NCI-H510A treated with DMSO at 0.1 percent for 48 hours (cell line): ENCODE measurements at regions not wholly inside any gene's neighbourhood (a gene's known extent, or its start where the extent isn't known, plus 50 kb on each side); places are given as distances from the start of the nearest gene placed in this dataset.
A peak's percentile ranks its signal among the peaks of the same experiment; 100 is the strongest.
"Not testable (repeated sequence)": the region's sequence is repeated elsewhere in the genome, so short reads cannot be mapped to it uniquely, and the experiment has no call there.

Experiments used
- DNase-seq: peaks from one replicate; lab custom pipeline; 2025; lab: John Stamatoyannopoulos, UW

- DNase-seq: no peak
These were observed 85.2 kb upstream of the NDUFV2 start for GRCh38 chr18:9017167-9017904.

- DNase-seq: no peak
These were observed 84.6 kb upstream of the NDUFV2 start for GRCh38 chr18:9017905-9018227.

- no peak for DNase-seq
These were observed 83.4 kb upstream of the NDUFV2 start for GRCh38 chr18:9019135-9019534.

DNA sequence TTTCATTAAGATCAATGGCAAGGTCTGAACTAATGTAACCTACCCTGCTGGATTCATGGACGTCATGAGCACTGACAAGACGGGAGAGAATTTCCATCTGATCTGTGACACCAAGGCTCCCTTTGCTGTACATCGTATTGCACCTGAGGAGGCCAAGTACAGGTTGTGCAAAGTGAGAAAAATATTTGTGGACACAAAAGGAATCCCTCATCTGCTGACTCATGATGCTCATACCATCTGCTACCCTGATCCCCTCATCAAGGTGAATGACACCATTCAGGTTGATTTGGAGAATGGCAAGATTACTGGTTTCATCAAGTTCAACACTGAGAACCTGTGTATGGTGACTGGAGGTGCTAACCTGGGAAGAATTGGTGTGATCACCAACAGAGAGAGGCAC lies 82.3 kb upstream of the NDUFV2 start:
- DNase-seq: no peak

- DNase-seq: no peak
These were observed 81.0 kb upstream of the NDUFV2 start for GRCh38 chr18:9021458-9021857.

DNA sequence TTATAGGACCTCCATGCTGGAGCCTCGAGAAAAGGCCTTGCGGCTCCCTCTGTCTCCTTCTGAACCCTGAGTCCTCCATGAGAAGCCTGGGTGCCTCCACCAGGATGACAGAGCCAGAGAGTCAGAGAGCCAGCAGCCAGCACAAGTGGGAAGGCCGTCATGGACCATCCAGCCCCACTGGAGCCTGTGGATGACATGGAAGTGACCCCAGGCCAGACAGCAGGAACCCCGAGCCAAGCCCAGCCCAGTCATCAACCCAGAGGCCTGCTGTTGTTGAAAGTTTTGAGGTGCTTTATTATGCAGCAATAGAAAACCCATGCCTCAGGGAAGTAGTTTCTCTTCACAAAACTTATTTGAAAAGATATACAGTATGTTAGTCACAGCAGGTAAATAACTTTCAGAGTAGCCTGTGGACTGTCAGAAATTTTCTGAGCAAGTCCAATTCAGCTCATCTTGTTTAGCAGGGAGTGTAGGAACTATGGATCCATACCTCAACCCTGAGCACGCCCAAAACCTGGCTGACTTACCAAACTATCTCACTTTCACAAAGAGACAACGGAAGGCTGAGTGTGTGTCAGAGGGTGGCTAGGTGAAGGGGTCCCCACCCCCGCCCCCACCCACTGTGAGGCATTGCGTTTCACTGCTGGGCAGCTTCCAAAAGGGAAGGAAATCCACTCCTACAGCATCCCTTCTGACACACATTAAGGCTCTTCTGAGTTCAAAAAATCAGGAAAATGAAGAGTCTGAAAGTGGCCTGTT lies 79.9 kb upstream of the NDUFV2 start:
- no peak for DNase-seq

DNA sequence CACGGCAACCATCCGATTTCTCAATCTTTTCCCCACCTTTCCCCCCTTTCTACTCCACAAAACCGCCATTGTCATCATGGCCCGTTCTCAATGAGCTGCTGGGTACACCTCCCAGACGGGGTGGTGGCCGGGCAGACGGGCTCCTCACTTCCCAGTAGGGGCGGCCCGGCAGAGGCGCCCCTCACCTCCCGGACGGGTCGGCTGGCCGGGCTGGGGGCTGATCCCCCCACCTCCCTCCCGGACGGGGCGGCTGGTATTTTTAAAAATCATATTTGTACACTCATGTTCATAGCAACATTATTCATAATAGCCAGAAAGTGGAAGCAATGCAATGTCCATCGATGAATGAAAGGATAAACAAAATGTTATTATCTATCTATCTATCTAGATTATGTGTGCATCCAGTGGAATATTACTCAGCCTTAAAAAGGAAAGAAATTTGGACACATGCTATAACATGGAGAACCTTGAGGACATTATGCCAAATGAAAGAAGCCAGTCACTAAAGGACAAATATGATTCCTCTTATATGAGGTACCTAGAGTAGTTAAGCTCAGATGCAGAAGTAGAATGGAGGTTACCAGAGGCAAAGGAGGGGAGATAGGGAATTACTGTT lies 78.4 kb upstream of the NDUFV2 start:
- DNase-seq: not testable (repeated sequence)

GRCh38 chr18:9025091-9025838 lies 77.2 kb upstream of the NDUFV2 start:
- peak; percentile 34 for DNase-seq

- DNase-seq: no peak
These were observed 73.4 kb upstream of the NDUFV2 start for GRCh38 chr18:9029131-9029530.

DNA sequence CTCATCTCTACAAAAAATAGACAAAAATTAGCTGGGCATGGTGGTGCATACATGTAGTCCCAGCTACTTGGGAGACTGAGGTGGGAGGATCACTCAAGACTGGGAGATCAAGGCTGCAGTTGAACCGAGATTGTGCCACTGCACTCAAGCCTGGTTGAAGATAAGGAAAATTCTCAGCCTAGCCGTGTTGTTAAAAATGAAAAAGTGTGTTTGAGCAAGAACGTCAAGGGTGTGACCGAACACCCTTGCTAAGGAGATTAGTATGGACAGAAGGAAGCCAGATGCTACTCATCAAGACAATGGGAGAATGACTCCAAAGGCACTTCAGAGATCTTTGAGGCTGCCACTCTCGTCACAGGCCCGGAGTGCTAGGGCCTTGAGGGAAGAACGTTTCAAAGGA lies 70.0 kb upstream of the NDUFV2 start:
- no peak for DNase-seq

DNA sequence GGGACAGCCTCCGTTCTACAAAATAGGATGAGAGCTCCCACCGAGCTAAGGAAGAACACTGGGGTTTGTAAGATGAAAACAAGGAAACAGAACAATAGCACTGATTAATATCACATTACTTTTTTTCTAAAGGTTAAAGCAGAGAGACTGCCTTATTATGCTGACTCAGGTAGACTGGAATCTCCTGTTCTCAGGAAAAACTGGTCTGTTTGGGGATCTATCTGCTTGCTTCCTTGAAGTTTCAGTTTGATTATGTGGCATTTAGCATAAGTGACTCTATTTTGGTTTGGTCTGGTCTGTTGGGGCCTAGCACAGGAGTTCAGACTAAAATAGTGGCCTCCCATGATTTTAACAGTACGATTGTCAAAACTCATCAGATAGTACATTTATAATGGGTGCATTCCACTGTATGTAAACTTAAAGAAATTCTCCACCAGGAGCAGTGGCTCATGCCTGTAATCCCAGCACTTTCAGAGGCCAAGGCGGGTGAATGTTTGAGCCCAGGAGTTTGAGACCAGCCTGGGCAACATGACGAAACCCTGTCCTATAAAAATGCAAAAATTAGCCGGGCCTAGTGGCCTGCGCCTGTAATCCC lies 64.1 kb upstream of the NDUFV2 start:
- DNase-seq: no peak

GRCh38 chr18:9039441-9040071 lies 62.9 kb upstream of the NDUFV2 start:
- DNase-seq: no peak

DNA sequence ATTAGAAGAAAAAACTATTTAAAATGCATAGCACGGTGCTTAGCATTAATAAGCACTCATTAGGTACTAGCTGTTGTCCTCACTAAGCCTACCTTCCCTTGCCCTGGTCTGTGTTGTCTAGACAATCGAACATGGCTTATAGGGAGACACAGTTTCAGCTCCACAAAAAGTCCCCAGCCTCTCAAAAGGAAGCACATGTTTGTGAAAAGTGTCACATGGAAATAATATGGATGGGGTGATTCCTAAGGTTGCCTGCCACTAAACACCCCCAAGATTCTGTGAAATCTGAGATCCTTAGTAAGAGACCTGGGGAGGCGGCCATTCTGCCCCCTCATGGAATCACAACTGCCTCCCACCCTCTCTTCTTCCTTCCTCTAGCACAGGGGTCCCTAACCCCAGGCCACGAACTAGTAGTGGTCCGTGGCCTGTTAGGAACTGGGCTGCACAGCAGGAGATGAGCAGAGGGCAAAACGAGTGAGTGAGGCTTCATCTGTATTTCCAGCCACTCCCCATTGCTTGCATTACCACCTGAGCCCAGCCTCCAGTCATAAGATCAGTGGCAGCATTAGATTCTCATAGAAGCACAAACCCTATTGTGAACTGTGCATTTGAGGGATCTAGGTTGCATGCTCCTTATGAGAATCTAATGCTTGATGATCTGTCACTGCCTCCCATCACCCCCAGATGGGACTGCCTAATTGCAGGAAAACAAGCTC lies 59.6 kb upstream of the NDUFV2 start:
- no peak for DNase-seq

GRCh38 chr18:9043581-9043980 lies 58.9 kb upstream of the NDUFV2 start:
- DNase-seq: no peak

DNA sequence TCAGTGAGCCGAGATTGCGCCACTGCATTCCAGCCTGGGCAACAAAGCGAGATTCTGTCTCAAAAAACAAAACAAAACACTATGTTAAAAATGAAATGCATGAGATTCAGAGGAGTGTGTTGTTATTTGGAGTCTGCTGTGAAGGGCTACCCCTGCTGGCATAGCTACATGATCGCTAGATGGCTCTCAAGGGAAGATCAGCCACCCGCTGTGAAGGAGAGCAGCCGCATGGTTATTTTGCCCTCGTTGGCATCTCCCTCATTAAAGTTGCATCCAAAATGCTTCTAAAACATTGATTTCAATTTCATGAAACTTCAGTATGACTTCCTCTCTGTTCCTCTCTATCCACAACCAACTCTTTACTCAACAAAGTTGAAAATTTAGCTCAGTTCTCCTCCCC lies 54.8 kb upstream of the NDUFV2 start:
- no peak for DNase-seq

DNA sequence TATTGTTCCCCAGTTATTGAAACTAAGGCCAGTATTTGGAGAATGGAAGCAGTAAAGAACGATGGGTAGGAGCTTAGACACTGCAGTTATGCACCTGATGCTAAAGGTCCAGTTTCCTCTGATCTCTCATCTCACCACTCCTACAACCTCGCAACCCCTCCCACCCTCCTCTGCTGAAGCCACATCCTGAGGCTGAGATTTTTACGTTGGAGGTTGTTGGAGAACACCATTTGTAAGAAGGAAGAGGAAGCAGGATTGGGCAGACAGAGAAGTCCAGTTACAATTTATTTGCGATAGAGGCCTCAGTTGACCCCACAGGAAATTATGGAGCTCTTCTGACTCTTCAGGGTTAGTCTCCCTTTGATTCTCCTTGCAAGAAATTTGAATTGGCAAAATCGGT lies 54.3 kb upstream of the NDUFV2 start:
- DNase-seq: no peak

DNA sequence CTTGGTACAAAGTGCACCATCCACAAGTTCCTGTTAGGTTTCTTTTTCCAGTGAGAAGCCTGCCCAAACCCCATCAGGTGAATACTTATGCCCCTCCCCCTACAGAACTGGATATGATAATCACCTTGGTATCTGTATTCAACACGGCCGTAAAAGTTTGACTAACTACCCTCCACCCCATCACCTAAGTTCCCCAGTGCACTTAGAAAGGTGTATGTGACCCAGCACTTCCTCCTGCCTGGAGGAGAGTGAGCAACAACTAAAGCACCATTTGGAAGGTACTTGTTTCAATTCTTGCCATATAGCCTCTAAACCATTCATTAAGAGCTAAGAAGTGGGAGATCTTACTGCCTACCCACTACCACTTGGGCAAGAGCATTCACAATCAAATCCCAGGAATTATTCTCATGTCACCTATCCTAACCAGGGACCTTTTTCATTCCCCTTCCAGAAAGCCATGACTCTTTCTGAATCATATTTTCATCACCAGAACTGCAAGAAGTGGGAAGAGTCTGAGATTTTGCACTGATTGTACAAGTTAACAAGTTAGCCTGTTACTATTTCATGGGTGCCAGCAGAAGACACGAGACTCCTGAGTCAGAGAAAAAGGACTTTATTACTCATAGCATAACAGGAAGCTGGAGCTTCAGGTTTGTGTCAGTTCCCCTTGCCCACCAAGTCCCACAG lies 53.5 kb upstream of the NDUFV2 start:
- no peak for DNase-seq

DNA sequence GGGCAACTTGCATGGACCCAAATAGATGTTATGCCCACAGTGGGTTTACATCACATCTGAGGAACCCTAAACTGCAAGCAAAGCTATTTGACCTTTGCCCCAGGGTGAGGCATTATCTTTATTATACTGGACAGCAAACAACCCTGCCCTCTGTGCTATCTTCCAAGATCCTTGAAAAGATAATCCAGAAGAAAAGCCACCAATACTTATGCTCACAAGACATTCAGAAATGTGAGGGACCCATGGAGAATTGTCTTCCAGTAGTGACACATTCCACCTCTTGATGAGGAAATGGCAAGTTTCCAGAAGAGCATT lies 53.0 kb upstream of the NDUFV2 start:
- DNase-seq: no peak

DNA sequence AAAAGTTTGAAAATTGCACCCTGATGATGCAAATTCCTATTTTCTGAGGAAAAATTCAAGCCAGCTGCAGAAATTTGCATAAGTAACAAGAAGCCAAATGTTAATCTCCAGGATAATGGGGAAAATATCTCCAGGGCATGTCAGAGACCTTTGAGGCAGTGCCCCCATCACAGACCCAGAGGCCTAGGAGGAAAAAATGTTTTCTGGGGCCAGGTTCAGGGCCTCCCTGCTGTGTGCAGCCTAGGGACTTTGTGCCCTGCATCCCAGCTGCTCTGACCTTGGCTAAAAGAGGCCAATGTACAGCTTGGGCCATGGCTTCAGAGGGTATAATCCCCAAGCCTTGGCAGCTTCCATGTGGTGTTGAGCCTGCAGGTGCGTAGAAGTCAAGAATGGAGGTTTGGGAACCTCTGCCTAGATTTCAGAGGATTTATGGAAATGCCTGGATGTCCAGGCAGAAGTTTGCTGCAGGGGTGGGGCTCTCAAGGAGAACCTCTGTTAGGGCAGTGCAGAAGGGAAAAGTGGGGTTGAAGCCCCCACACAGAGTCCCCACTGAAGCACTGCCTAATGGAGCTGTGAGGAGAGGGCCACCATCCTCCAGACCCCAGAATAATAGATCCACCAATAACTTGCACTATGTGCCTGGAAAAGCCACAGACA lies 51.7 kb upstream of the NDUFV2 start:
- not testable (repeated sequence) for DNase-seq
